ENCODE measurements at regions not wholly inside any gene's neighbourhood (a gene's known extent, or its start where the extent isn't known, plus 50 kb on each side); places are given as distances from the start of the nearest gene placed in this dataset.

GRCh38 chr3:117722856-117723255 is 1013.3 kb downstream of the TUSC7 start:
- H3K9me3 ChIP-seq (ENCODE audit: control insufficient read depth in 2 of 3, low read length in 3 of 3), result no peaks in the 10 kb centered on the region
- H3K36me3 Mint-ChIP-seq, result no peaks in the 10 kb centered on the region
- POLR2A ChIA-PET, result no interaction called here

GRCh38 chr3:117723825-117724224 is 1014.2 kb downstream of the TUSC7 start:
- DNase-seq (no peak), ATAC-seq (no peak)
- Mint-ChIP-seq H3K27ac (no peak overlapping the region), H3K4me3 (no peak overlapping the region), H3K9me3 (peaks cover 0 to 5% (median 0%) of the 10 kb centered on the region in 11 donors), H3K4me1 (no peaks in the 10 kb centered on the region), H3K27me3 (no peaks in the 10 kb centered on the region), H3K36me3 (no peaks in the 10 kb centered on the region)
- Histone ChIP-seq H3K4me1 (ENCODE audit: control insufficient read depth in 2 of 2, insufficient read depth in 2 of 2, low read length in 2 of 2) (no peaks in the 10 kb centered on the region), H3K9me3 (ENCODE audit: control insufficient read depth in 2 of 3, low read length in 3 of 3) (no peaks in the 10 kb centered on the region), H3K36me3 (ENCODE audit: control insufficient read depth in 2 of 3, insufficient read depth in 3 of 3, low read length in 3 of 3) (no peaks in the 10 kb centered on the region), H3K4me3 (ENCODE audit: low read length) (no peak overlapping the region), H3K27me3 (ENCODE audit: control insufficient read depth in 2 of 2, insufficient read depth in 2 of 2, low read length in 2 of 2) (no peaks in the 10 kb centered on the region), H3K27ac (ENCODE audit: low read depth, low read length) (no peak overlapping the region)
- ChIA-PET POLR2A (no interaction called here), CTCF (no interaction called here)
- intact Hi-C loops (cut with micrococcal nuclease), result no loop called here

More at GRCh38 chr3:117722856-117723255, 1013.3 kb downstream of the TUSC7 start:
- CTCF ChIA-PET, result no interaction called here
- Histone ChIP-seq H3K27me3 (ENCODE audit: control insufficient read depth in 2 of 2, insufficient read depth in 2 of 2, low read length in 2 of 2) (no peaks in the 10 kb centered on the region), H3K27ac (ENCODE audit: low read depth, low read length) (no peak overlapping the region), H3K4me3 (ENCODE audit: low read length) (no peak overlapping the region), H3K36me3 (ENCODE audit: control insufficient read depth in 2 of 3, insufficient read depth in 3 of 3, low read length in 3 of 3) (no peaks in the 10 kb centered on the region), H3K4me1 (ENCODE audit: control insufficient read depth in 2 of 2, insufficient read depth in 2 of 2, low read length in 2 of 2) (no peaks in the 10 kb centered on the region)
- Mint-ChIP-seq H3K27me3 (no peaks in the 10 kb centered on the region), H3K27ac (no peak overlapping the region), H3K4me3 (no peak overlapping the region), H3K9me3 (peaks cover 0 to 7% (median 2%) of the 10 kb centered on the region in 11 donors), H3K4me1 (no peaks in the 10 kb centered on the region)
- ATAC-seq (peak; percentile 64), DNase-seq (no peak)
- intact Hi-C loops (cut with micrococcal nuclease), result no loop called here

- Histone ChIP-seq H3K27ac (ENCODE audit: low read depth, low read length) (no peak overlapping the region), H3K9me3 (ENCODE audit: control insufficient read depth in 2 of 3, low read length in 3 of 3) (no peaks in the 10 kb centered on the region), H3K27me3 (ENCODE audit: control insufficient read depth in 2 of 2, insufficient read depth in 2 of 2, low read length in 2 of 2) (no peaks in the 10 kb centered on the region), H3K4me3 (ENCODE audit: low read length) (no peak overlapping the region), H3K4me1 (ENCODE audit: control insufficient read depth in 2 of 2, insufficient read depth in 2 of 2, low read length in 2 of 2) (no peaks in the 10 kb centered on the region), H3K36me3 (ENCODE audit: control insufficient read depth in 2 of 3, insufficient read depth in 3 of 3, low read length in 3 of 3) (no peaks in the 10 kb centered on the region)
- H3K9me3 Mint-ChIP-seq, result peaks cover 0 to 5% (median 1%) of the 10 kb centered on the region in 11 donors
- H3K4me3 Mint-ChIP-seq, result no peak overlapping the region
- H3K36me3 Mint-ChIP-seq, result no peaks in the 10 kb centered on the region
- no peaks in the 10 kb centered on the region for H3K27me3 Mint-ChIP-seq
- ChIA-PET POLR2A (no interaction called here), CTCF (interaction anchor here (0.6 kb wide), 1 partner anchor 91 kb away, joined by 3 read pairs; no protein-coding TSS in a partner anchor)
- intact Hi-C loops (cut with micrococcal nuclease), result no loop called here
- H3K4me1 Mint-ChIP-seq, result no peaks in the 10 kb centered on the region
- no peak overlapping the region for H3K27ac Mint-ChIP-seq
- DNase-seq (no peak), ATAC-seq (no peak)
Observed at GRCh38 chr3:117725314-117725713, 1015.7 kb downstream of the TUSC7 start.

- ChIA-PET POLR2A (no interaction called here), CTCF (no interaction called here)
- H3K27ac Mint-ChIP-seq, result no peak overlapping the region
- ATAC-seq (no peak), DNase-seq (no peak)
- Histone ChIP-seq H3K4me1 (ENCODE audit: control insufficient read depth in 2 of 2, insufficient read depth in 2 of 2, low read length in 2 of 2) (no peaks in the 10 kb centered on the region), H3K4me3 (ENCODE audit: low read length) (no peak overlapping the region), H3K27me3 (ENCODE audit: control insufficient read depth in 2 of 2, insufficient read depth in 2 of 2, low read length in 2 of 2) (no peaks in the 10 kb centered on the region), H3K27ac (ENCODE audit: low read depth, low read length) (no peak overlapping the region), H3K36me3 (ENCODE audit: control insufficient read depth in 2 of 3, insufficient read depth in 3 of 3, low read length in 3 of 3) (no peaks in the 10 kb centered on the region), H3K9me3 (ENCODE audit: control insufficient read depth in 2 of 3, low read length in 3 of 3) (no peaks in the 10 kb centered on the region)
- H3K27me3 Mint-ChIP-seq, result no peaks in the 10 kb centered on the region
- no peaks in the 10 kb centered on the region for H3K36me3 Mint-ChIP-seq
- H3K9me3 Mint-ChIP-seq, result peaks cover 0 to 5% (median 1%) of the 10 kb centered on the region in 11 donors
- no peaks in the 10 kb centered on the region for H3K4me1 Mint-ChIP-seq
- intact Hi-C loops (cut with micrococcal nuclease), result no loop called here
- H3K4me3 Mint-ChIP-seq, result no peak overlapping the region
Observed at GRCh38 chr3:117726776-117727175, 1017.2 kb downstream of the TUSC7 start.

- no peak for ATAC-seq
- Mint-ChIP-seq H3K4me3 (no peak overlapping the region), H3K27ac (no peak overlapping the region), H3K36me3 (no peaks in the 10 kb centered on the region), H3K9me3 (peaks cover 0 to 4% (median 0%) of the 10 kb centered on the region in 11 donors), H3K27me3 (no peaks in the 10 kb centered on the region), H3K4me1 (no peaks in the 10 kb centered on the region)
- intact Hi-C loops (cut with micrococcal nuclease), result no loop called here
- no peak for DNase-seq
- Histone ChIP-seq H3K9me3 (ENCODE audit: control insufficient read depth in 2 of 3, low read length in 3 of 3) (no peaks in the 10 kb centered on the region), H3K27ac (ENCODE audit: low read depth, low read length) (no peak overlapping the region), H3K27me3 (ENCODE audit: control insufficient read depth in 2 of 2, insufficient read depth in 2 of 2, low read length in 2 of 2) (no peaks in the 10 kb centered on the region), H3K4me1 (ENCODE audit: control insufficient read depth in 2 of 2, insufficient read depth in 2 of 2, low read length in 2 of 2) (no peaks in the 10 kb centered on the region), H3K4me3 (ENCODE audit: low read length) (no peak overlapping the region), H3K36me3 (ENCODE audit: control insufficient read depth in 2 of 3, insufficient read depth in 3 of 3, low read length in 3 of 3) (no peaks in the 10 kb centered on the region)
- ChIA-PET CTCF (no interaction called here), POLR2A (no interaction called here)
Observed at GRCh38 chr3:117728226-117728625, 1018.6 kb downstream of the TUSC7 start.

GRCh38 chr3:117734496-117734895 is 1024.9 kb downstream of the TUSC7 start:
- H3K4me3 ChIP-seq (ENCODE audit: low read length), result no peak overlapping the region
- ChIA-PET POLR2A (no interaction called here), CTCF (no interaction called here)
- no peaks in the 10 kb centered on the region for H3K27me3 Mint-ChIP-seq
- H3K4me1 Mint-ChIP-seq, result no peaks in the 10 kb centered on the region
- no peaks in the 10 kb centered on the region for H3K27me3 ChIP-seq (ENCODE audit: control insufficient read depth in 2 of 2, insufficient read depth in 2 of 2, low read length in 2 of 2)
- no peak overlapping the region for H3K27ac ChIP-seq (ENCODE audit: low read depth, low read length)
- DNase-seq, result no peak
- ATAC-seq, result no peak
- no peak overlapping the region for H3K27ac Mint-ChIP-seq
- peaks cover 0 to 13% (median 0%) of the 10 kb centered on the region in 11 donors for H3K9me3 Mint-ChIP-seq
- no peak overlapping the region for H3K4me3 Mint-ChIP-seq
- intact Hi-C loops (cut with micrococcal nuclease), result no loop called here
- no peaks in the 10 kb centered on the region for H3K36me3 ChIP-seq (ENCODE audit: control insufficient read depth in 2 of 3, insufficient read depth in 3 of 3, low read length in 3 of 3)
- no peaks in the 10 kb centered on the region for H3K36me3 Mint-ChIP-seq
- no peaks in the 10 kb centered on the region for H3K4me1 ChIP-seq (ENCODE audit: control insufficient read depth in 2 of 2, insufficient read depth in 2 of 2, low read length in 2 of 2)
- no peaks in the 10 kb centered on the region for H3K9me3 ChIP-seq (ENCODE audit: control insufficient read depth in 2 of 3, low read length in 3 of 3)

GRCh38 chr3:117735481-117736101 is 1026.0 kb downstream of the TUSC7 start:
- intact Hi-C loops (cut with micrococcal nuclease), result no loop called here
- Mint-ChIP-seq H3K4me3 (no peak overlapping the region), H3K27me3 (no peaks in the 10 kb centered on the region), H3K4me1 (no peaks in the 10 kb centered on the region), H3K27ac (no peak overlapping the region), H3K9me3 (peaks cover 0 to 22% (median 0%) of the 10 kb centered on the region in 11 donors), H3K36me3 (no peaks in the 10 kb centered on the region)
- DNase-seq (no peak), ATAC-seq (no peak)
- CTCF ChIA-PET, result no interaction called here
- no peaks in the 10 kb centered on the region for H3K36me3 ChIP-seq (ENCODE audit: control insufficient read depth in 2 of 3, insufficient read depth in 3 of 3, low read length in 3 of 3)
- POLR2A ChIA-PET, result no interaction called here
- H3K27ac ChIP-seq (ENCODE audit: low read depth, low read length), result no peak overlapping the region
- no peaks in the 10 kb centered on the region for H3K27me3 ChIP-seq (ENCODE audit: control insufficient read depth in 2 of 2, insufficient read depth in 2 of 2, low read length in 2 of 2)
- no peaks in the 10 kb centered on the region for H3K9me3 ChIP-seq (ENCODE audit: control insufficient read depth in 2 of 3, low read length in 3 of 3)
- H3K4me3 ChIP-seq (ENCODE audit: low read length), result no peak overlapping the region
- no peaks in the 10 kb centered on the region for H3K4me1 ChIP-seq (ENCODE audit: control insufficient read depth in 2 of 2, insufficient read depth in 2 of 2, low read length in 2 of 2)

Measured in naive thymus-derived CD4-positive, alpha-beta T cell (primary cell).